ENCODE measurements at regions not wholly inside any gene's neighbourhood (a gene's known extent, or its start where the extent isn't known, plus 50 kb on each side); places are given as distances from the start of the nearest gene placed in this dataset.
"Not testable (repeated sequence)": the region's sequence is repeated elsewhere in the genome, so short reads cannot be mapped to it uniquely, and the experiment has no call there.

GRCh38 chr11:128045094-128045725, 542.1 kb downstream of the ETS1 start:
- Mint-ChIP-seq H3K36me3 (ENCODE audit: low read depth) (no peaks in the 10 kb centered on the region), H3K27me3 (no peaks in the 10 kb centered on the region), H3K4me3 (no peak overlapping the region), H3K9me3 (peaks cover 8% of the 10 kb centered on the region), H3K4me1 (peaks cover 31% of the 10 kb centered on the region), H3K27ac (no peak overlapping the region)
- DNase-seq, result no peak
- intact Hi-C loops (cut with micrococcal nuclease), result no loop called here

- Mint-ChIP-seq H3K4me3 (no peak overlapping the region), H3K4me1 (peaks cover 40% of the 10 kb centered on the region), H3K27ac (no peak overlapping the region), H3K36me3 (ENCODE audit: low read depth) (no peaks in the 10 kb centered on the region), H3K9me3 (no peaks in the 10 kb centered on the region), H3K27me3 (no peaks in the 10 kb centered on the region)
- DNase-seq, result no peak
- intact Hi-C loops (cut with micrococcal nuclease), result no loop called here
These were observed 545.0 kb downstream of the ETS1 start for GRCh38 chr11:128042290-128042751.

GRCh38 chr11:128040603-128041002, 546.8 kb downstream of the ETS1 start:
- DNase-seq, result no peak
- Mint-ChIP-seq H3K27me3 (no peaks in the 10 kb centered on the region), H3K27ac (no peak overlapping the region), H3K9me3 (no peaks in the 10 kb centered on the region), H3K4me1 (peaks cover 43% of the 10 kb centered on the region), H3K36me3 (ENCODE audit: low read depth) (no peaks in the 10 kb centered on the region), H3K4me3 (no peak overlapping the region)
- intact Hi-C loops (cut with micrococcal nuclease), result no loop called here

- intact Hi-C loops (cut with micrococcal nuclease), result loop anchor here (1.0 to 5.0 kb wide), 8 partner anchors 13 to 591 kb away; no protein-coding TSS in a partner anchor
- H3K9me3 Mint-ChIP-seq, result no peaks in the 10 kb centered on the region
- H3K4me1 Mint-ChIP-seq, result peaks cover 41% of the 10 kb centered on the region
- peak overlapping the region; percentile 94 for H3K27ac Mint-ChIP-seq
- H3K4me3 Mint-ChIP-seq, result peak overlapping the region; percentile 73
- H3K36me3 Mint-ChIP-seq (ENCODE audit: low read depth), result no peaks in the 10 kb centered on the region
- peak; percentile 94 for DNase-seq
- H3K27me3 Mint-ChIP-seq, result no peaks in the 10 kb centered on the region
These were observed 548.0 kb downstream of the ETS1 start for GRCh38 chr11:128039140-128040021.

- Mint-ChIP-seq H3K36me3 (ENCODE audit: low read depth) (no peaks in the 10 kb centered on the region), H3K4me3 (no peak overlapping the region), H3K9me3 (no peaks in the 10 kb centered on the region), H3K27ac (no peak overlapping the region), H3K27me3 (no peaks in the 10 kb centered on the region), H3K4me1 (peaks cover 30% of the 10 kb centered on the region)
- intact Hi-C loops (cut with micrococcal nuclease), result loop anchor here (5.0 kb wide), 2 partner anchors 66 to 436 kb away; no protein-coding TSS in a partner anchor
- DNase-seq, result no peak
These were observed 550.7 kb downstream of the ETS1 start for GRCh38 chr11:128036556-128037093.

- H3K27me3 Mint-ChIP-seq, result peaks cover 3% of the 10 kb centered on the region
- H3K36me3 Mint-ChIP-seq (ENCODE audit: low read depth), result no peaks in the 10 kb centered on the region
These were observed 551.4 kb downstream of the ETS1 start for GRCh38 chr11:128036006-128036405.

GRCh38 chr11:128031538-128032134, 555.7 kb downstream of the ETS1 start:
- H3K27ac Mint-ChIP-seq; H3K4me1 Mint-ChIP-seq; H3K4me3 Mint-ChIP-seq; H3K36me3 Mint-ChIP-seq (ENCODE audit: low read depth); H3K9me3 Mint-ChIP-seq: not testable (repeated sequence)
- peak; percentile 89 for DNase-seq
- H3K27me3 Mint-ChIP-seq, result peaks cover 27% of the 10 kb centered on the region
- intact Hi-C loops (cut with micrococcal nuclease), result loop anchor here (1.0 to 5.0 kb wide), 6 partner anchors 126 to 926 kb away; no protein-coding TSS in a partner anchor

More at GRCh38 chr11:128036006-128036405, 551.4 kb downstream of the ETS1 start:
- intact Hi-C loops (cut with micrococcal nuclease), result loop anchor here (5.0 kb wide), 2 partner anchors 66 to 436 kb away; no protein-coding TSS in a partner anchor
- Mint-ChIP-seq H3K9me3 (no peaks in the 10 kb centered on the region), H3K4me3 (no peak overlapping the region), H3K27ac (no peak overlapping the region), H3K4me1 (peaks cover 30% of the 10 kb centered on the region)
- DNase-seq, result no peak

GRCh38 chr11:128029219-128029722, 558.1 kb downstream of the ETS1 start:
- no peak overlapping the region for H3K27ac Mint-ChIP-seq
- intact Hi-C loops (cut with micrococcal nuclease), result no loop called here

GRCh38 chr11:128026596-128026995, 560.8 kb downstream of the ETS1 start:
- Mint-ChIP-seq H3K36me3 (ENCODE audit: low read depth) (no peaks in the 10 kb centered on the region), H3K4me3 (no peak overlapping the region), H3K27me3 (peaks cover 37% of the 10 kb centered on the region), H3K4me1 (peaks cover 9% of the 10 kb centered on the region), H3K27ac (no peak overlapping the region), H3K9me3 (no peaks in the 10 kb centered on the region)
- intact Hi-C loops (cut with micrococcal nuclease), result no loop called here
- DNase-seq, result no peak

More at GRCh38 chr11:128029219-128029722, 558.1 kb downstream of the ETS1 start:
- DNase-seq, result no peak
- Mint-ChIP-seq H3K36me3 (ENCODE audit: low read depth) (no peaks in the 10 kb centered on the region), H3K9me3 (no peaks in the 10 kb centered on the region), H3K27me3 (peaks cover 35% of the 10 kb centered on the region), H3K4me1 (peaks cover 4% of the 10 kb centered on the region), H3K4me3 (no peak overlapping the region)

GRCh38 chr11:128022761-128023160, 564.6 kb downstream of the ETS1 start:
- no peaks in the 10 kb centered on the region for H3K9me3 Mint-ChIP-seq
- peaks cover 28% of the 10 kb centered on the region for H3K27me3 Mint-ChIP-seq
- DNase-seq, result no peak
- intact Hi-C loops (cut with micrococcal nuclease), result no loop called here
- no peak overlapping the region for H3K4me3 Mint-ChIP-seq
- H3K27ac Mint-ChIP-seq, result no peak overlapping the region
- H3K4me1 Mint-ChIP-seq, result peaks cover 7% of the 10 kb centered on the region
- H3K36me3 Mint-ChIP-seq (ENCODE audit: low read depth), result no peaks in the 10 kb centered on the region

GRCh38 chr11:128022007-128022368, 565.4 kb downstream of the ETS1 start:
- Mint-ChIP-seq H3K4me3 (no peak overlapping the region), H3K27ac (no peak overlapping the region), H3K27me3 (peaks cover 22% of the 10 kb centered on the region), H3K4me1 (peaks cover 7% of the 10 kb centered on the region), H3K9me3 (no peaks in the 10 kb centered on the region), H3K36me3 (ENCODE audit: low read depth) (no peaks in the 10 kb centered on the region)
- DNase-seq, result peak; percentile 65
- intact Hi-C loops (cut with micrococcal nuclease), result no loop called here

- peaks cover 7% of the 10 kb centered on the region for H3K4me1 Mint-ChIP-seq
These were observed 565.9 kb downstream of the ETS1 start for GRCh38 chr11:128021349-128022006.

GRCh38 chr11:128018692-128019091, 568.7 kb downstream of the ETS1 start:
- no peak overlapping the region for H3K27ac Mint-ChIP-seq
- H3K9me3 Mint-ChIP-seq, result no peaks in the 10 kb centered on the region
- intact Hi-C loops (cut with micrococcal nuclease), result no loop called here
- DNase-seq, result peak; percentile 43
- no peak overlapping the region for H3K4me3 Mint-ChIP-seq
- no peaks in the 10 kb centered on the region for H3K36me3 Mint-ChIP-seq (ENCODE audit: low read depth)
- peaks cover 18% of the 10 kb centered on the region for H3K27me3 Mint-ChIP-seq
- peaks cover 7% of the 10 kb centered on the region for H3K4me1 Mint-ChIP-seq

More at GRCh38 chr11:128021349-128022006, 565.9 kb downstream of the ETS1 start:
- Mint-ChIP-seq H3K9me3 (no peaks in the 10 kb centered on the region), H3K27me3 (peaks cover 20% of the 10 kb centered on the region), H3K4me3 (no peak overlapping the region), H3K36me3 (ENCODE audit: low read depth) (no peaks in the 10 kb centered on the region), H3K27ac (no peak overlapping the region)
- peak; percentile 27 for DNase-seq
- intact Hi-C loops (cut with micrococcal nuclease), result no loop called here

Data from activated CD4-positive, alpha-beta T cell treated with anti-CD3 and anti-CD28 coated beads, Interleukin-2, amount 10 ng/mL, durations not matched to agents 24 days and 14 days (primary cell).